H9 (cell line): ENCODE measurements at regions not wholly inside any gene's neighbourhood (a gene's known extent, or its start where the extent isn't known, plus 50 kb on each side); places are given as distances from the start of the nearest gene placed in this dataset.

ENCODE experiments used
- DNase-seq: peaks from one replicate; pipeline ENCODE4 v3.0.0-alpha.2; 2017
- H2AFZ ChIP-seq: one replicate; pipeline ENCODE4 v1.6.1; 2013; ENCODE audit warnings: mild to moderate bottlenecking, low read length, control low read depth, moderate library complexity
- H2AK5ac ChIP-seq: 2 replicates; pipeline ENCODE4 v1.6.1; 2013; ENCODE audit warnings: low read length, control low read depth, mixed read lengths; ENCODE audit not compliant: insufficient read length
- H2BK120ac ChIP-seq: one replicate; pipeline ENCODE4 v1.6.1; 2013; ENCODE audit warnings: low read depth, mild to moderate bottlenecking, low read length, control low read depth, inconsistent platforms; ENCODE audit not compliant: poor library complexity, severe bottlenecking
- H2BK12ac ChIP-seq: 2 replicates; pipeline ENCODE4 v1.6.1; 2013; ENCODE audit warnings: low read length, control low read depth, mixed read lengths, low read depth; ENCODE audit not compliant: insufficient read length
- H2BK15ac ChIP-seq: 2 replicates; pipeline ENCODE4 v1.6.1; 2013; ENCODE audit warnings: low read depth, low read length, control low read depth
- H2BK20ac ChIP-seq: one replicate; pipeline ENCODE4 v1.6.1; 2013; ENCODE audit warnings: low read depth, mild to moderate bottlenecking, low read length, control low read depth, inconsistent platforms; ENCODE audit not compliant: poor library complexity, severe bottlenecking
- H2BK5ac ChIP-seq: 2 replicates; pipeline ENCODE4 v1.6.1; 2013; ENCODE audit warnings: low read length, control low read depth, mixed read lengths; ENCODE audit not compliant: insufficient read length
- H3K14ac ChIP-seq: 2 replicates; pipeline ENCODE4 v1.6.1; 2013; ENCODE audit warnings: low read length, control low read depth; ENCODE audit not compliant: insufficient read depth
- H3K18ac ChIP-seq: 2 replicates; pipeline ENCODE4 v1.6.1; 2013; ENCODE audit warnings: low read depth, mild to moderate bottlenecking, mixed read lengths, low read length, control low read depth; ENCODE audit not compliant: insufficient read length
- H3K23ac ChIP-seq: 2 replicates; pipeline ENCODE4 v1.6.1; 2013; ENCODE audit warnings: low read length, control low read depth, mixed read lengths, low read depth; ENCODE audit not compliant: insufficient read length
- H3K23me2 ChIP-seq: 2 replicates; pipeline ENCODE4 v1.6.1; 2013; ENCODE audit warnings: low read depth, mild to moderate bottlenecking, mixed read lengths, low read length, control low read depth; ENCODE audit not compliant: insufficient read length, poor library complexity, severe bottlenecking
- H3K27ac ChIP-seq: 2 replicates; pipeline ENCODE4 v1.5.1; 2013; ENCODE audit warnings: low read length, control low read depth, mixed read lengths, low read depth; ENCODE audit not compliant: insufficient read length
- H3K27me3 ChIP-seq: 2 replicates; pipeline ENCODE4 v1.6.1; 2013; ENCODE audit warnings: low read length, control low read depth, inconsistent platforms; ENCODE audit not compliant: insufficient read depth
- H3K4ac ChIP-seq: 2 replicates; pipeline ENCODE4 v1.6.1; 2013; ENCODE audit warnings: low read depth, mild to moderate bottlenecking, control low read depth, inconsistent platforms, low read length, moderate library complexity
- H3K4me1 ChIP-seq: 2 replicates; pipeline ENCODE4 v1.6.1; 2013; ENCODE audit warnings: low read length, control low read depth, inconsistent platforms; ENCODE audit not compliant: insufficient read depth
- H3K4me2 ChIP-seq: 2 replicates; pipeline ENCODE4 v1.6.1; 2013; ENCODE audit warnings: low read length, control low read depth, mixed read lengths; ENCODE audit not compliant: insufficient read length, insufficient read depth
- H3K56ac ChIP-seq: 2 replicates; pipeline ENCODE4 v1.6.1; 2013; ENCODE audit warnings: low read depth, mild to moderate bottlenecking, mixed read lengths, low read length, control low read depth; ENCODE audit not compliant: insufficient read length
- H3K79me1 ChIP-seq: 2 replicates; pipeline ENCODE4 v1.6.1; 2013; ENCODE audit warnings: low read depth, mild to moderate bottlenecking, moderate library complexity, low read length, control low read depth, inconsistent platforms; ENCODE audit not compliant: insufficient read depth, poor library complexity, severe bottlenecking
- H3K79me2 ChIP-seq: 2 replicates; pipeline ENCODE4 v1.6.1; 2013; ENCODE audit warnings: low read length, control low read depth, inconsistent platforms; ENCODE audit not compliant: insufficient read depth
- H3K9ac ChIP-seq: 2 replicates; pipeline ENCODE4 v1.6.1; 2013; ENCODE audit warnings: low read length, control low read depth, mixed read lengths; ENCODE audit not compliant: insufficient read length; ENCODE audit errors: extremely low read depth
- H3K9me3 ChIP-seq: one replicate; pipeline ENCODE4 v1.6.1; 2013; ENCODE audit warnings: low read depth, low read length, inconsistent platforms; ENCODE audit not compliant: control insufficient read depth
- H3T11ph ChIP-seq: one replicate; pipeline ENCODE4 v1.6.1; 2013; ENCODE audit warnings: mild to moderate bottlenecking, low read length, control low read depth, inconsistent platforms
- H4K20me1 ChIP-seq: one replicate; pipeline ENCODE4 v1.6.1; 2013; ENCODE audit not compliant: control insufficient read depth, insufficient read length, insufficient read depth
- H4K5ac ChIP-seq: 2 replicates; pipeline ENCODE4 v1.6.1; 2013; ENCODE audit warnings: low read depth, mild to moderate bottlenecking, mixed read lengths, low read length, control low read depth; ENCODE audit not compliant: insufficient read length
- H4K8ac ChIP-seq: replicated peaks from 2 replicates; pipeline ENCODE4 v1.6.1; 2013; ENCODE audit warnings: low read length, control low read depth, mixed read lengths, low read depth; ENCODE audit not compliant: insufficient read length
- H4K91ac ChIP-seq: 2 replicates; pipeline ENCODE4 v1.6.1; 2013; ENCODE audit warnings: low read depth, mild to moderate bottlenecking, moderate library complexity, mixed read lengths, low read length, control low read depth; ENCODE audit not compliant: insufficient read length
- H3K27ac Mint-ChIP-seq, 3 experiments: 2 replicates in 2 of 3; 3 replicates in 1 of 3; pipeline ENCODE4 v1.8.0; 2020 to 2021; ENCODE audit warnings: mixed read lengths in 3 of 3, mild to moderate bottlenecking in 1 of 3, moderate library complexity in 1 of 3
- H3K27me3 Mint-ChIP-seq: 2 replicates; pipeline ENCODE4 v1.8.0; 2021; ENCODE audit warnings: low read depth, mild to moderate bottlenecking, moderate library complexity, mixed read lengths
- H3K36me3 Mint-ChIP-seq, 3 experiments: 2 replicates in 2 of 3; 3 replicates in 1 of 3; pipeline ENCODE4 v1.8.0; 2020 to 2021; ENCODE audit warnings: low read depth in 3 of 3, mixed read lengths in 3 of 3; ENCODE audit not compliant: insufficient read depth in 1 of 3
- H3K4me1 Mint-ChIP-seq, 2 experiments: 2 replicates each; pipeline ENCODE4 v1.8.0; 2020; ENCODE audit warnings: mixed read lengths in 2 of 2
- H3K4me3 Mint-ChIP-seq, 2 experiments: 2 replicates in 1 of 2; 3 replicates in 1 of 2; pipeline ENCODE4 v1.8.0; 2020 to 2021; ENCODE audit warnings: mild to moderate bottlenecking in 2 of 2, mixed read lengths in 2 of 2, moderate library complexity in 1 of 2
- H3K9me3 Mint-ChIP-seq, 2 experiments: 2 replicates in 1 of 2; 3 replicates in 1 of 2; pipeline ENCODE4 v1.8.0; 2020; ENCODE audit warnings: mild to moderate bottlenecking in 2 of 2, mixed read lengths in 2 of 2, moderate library complexity in 1 of 2
- WGBS: extraction: QIAGEN DNeasy Blood & Tissue Kit; methylation state at CpG from one replicate; pipeline ENCODE4 v1.1.7; 2013; ENCODE audit warnings: missing lambda C conversion rate, low lambda C conversion rate, mixed read lengths; ENCODE audit not compliant: insufficient read length; ENCODE audit errors: extremely low coverage; 5-methylcytosine and 5-hydroxymethylcytosine counted together
- TF ChIP-seq, protein P1 (sequence below): fragments of 200-600 bp; sonication (generic); conservative IDR thresholded peaks from 3 replicates; pipeline ENCODE4 v1.8.0; 2021; ENCODE audit warnings: antibody characterized with exemption, mild to moderate bottlenecking

DNA sequence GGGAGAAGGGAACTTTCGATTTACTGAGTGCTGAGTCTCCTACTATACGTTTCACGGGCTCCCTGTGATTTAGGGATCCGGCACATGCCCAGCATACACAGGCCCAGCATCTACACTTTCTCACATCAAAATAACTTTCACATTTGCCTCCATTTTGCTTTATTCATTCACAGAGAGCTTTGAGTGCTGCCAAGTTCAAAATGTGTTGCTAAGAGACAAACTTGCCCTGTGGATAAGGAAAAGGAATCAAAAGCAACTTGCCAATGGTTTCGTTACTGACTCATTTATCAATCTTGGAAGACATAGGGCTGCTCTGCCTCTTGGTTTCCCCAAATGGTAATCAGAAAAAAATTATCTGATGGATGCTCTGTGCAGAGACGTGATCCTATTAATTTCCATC lies 86.3 kb upstream of the LRRN1 start:
- Histone ChIP-seq H3K23ac (no peak overlapping the region), H3K56ac (no peak overlapping the region), H4K91ac (no peak overlapping the region), H3K4me2 (no peak overlapping the region), H3K18ac (no peak overlapping the region), H2AK5ac (no peak overlapping the region), H3K4ac (no peak overlapping the region), H3K9ac (no peak overlapping the region), H3K79me1 (no peaks in the 10 kb centered on the region), H2BK120ac (no peak overlapping the region), H2BK5ac (no peak overlapping the region), H3T11ph (no peak overlapping the region), H3K4me1 (no peaks in the 10 kb centered on the region), H3K23me2 (no peaks in the 10 kb centered on the region), H3K27ac (no peak overlapping the region), H2BK12ac (no peak overlapping the region), H4K20me1 (no peaks in the 10 kb centered on the region), H4K5ac (no peak overlapping the region), H4K8ac (no peak overlapping the region), H3K9me3 (no peaks in the 10 kb centered on the region), H2BK15ac (no peak overlapping the region), H2AFZ (no peak overlapping the region), H3K14ac (no peak overlapping the region), H2BK20ac (no peak overlapping the region), H3K27me3 (no peaks in the 10 kb centered on the region), H3K79me2 (no peaks in the 10 kb centered on the region)
- peaks cover 0 to 2% of the 10 kb centered on the region in 2 experiments; a peak in 1 of 5 replicates for H3K9me3 Mint-ChIP-seq
- TF ChIP-seq, protein P1, sequence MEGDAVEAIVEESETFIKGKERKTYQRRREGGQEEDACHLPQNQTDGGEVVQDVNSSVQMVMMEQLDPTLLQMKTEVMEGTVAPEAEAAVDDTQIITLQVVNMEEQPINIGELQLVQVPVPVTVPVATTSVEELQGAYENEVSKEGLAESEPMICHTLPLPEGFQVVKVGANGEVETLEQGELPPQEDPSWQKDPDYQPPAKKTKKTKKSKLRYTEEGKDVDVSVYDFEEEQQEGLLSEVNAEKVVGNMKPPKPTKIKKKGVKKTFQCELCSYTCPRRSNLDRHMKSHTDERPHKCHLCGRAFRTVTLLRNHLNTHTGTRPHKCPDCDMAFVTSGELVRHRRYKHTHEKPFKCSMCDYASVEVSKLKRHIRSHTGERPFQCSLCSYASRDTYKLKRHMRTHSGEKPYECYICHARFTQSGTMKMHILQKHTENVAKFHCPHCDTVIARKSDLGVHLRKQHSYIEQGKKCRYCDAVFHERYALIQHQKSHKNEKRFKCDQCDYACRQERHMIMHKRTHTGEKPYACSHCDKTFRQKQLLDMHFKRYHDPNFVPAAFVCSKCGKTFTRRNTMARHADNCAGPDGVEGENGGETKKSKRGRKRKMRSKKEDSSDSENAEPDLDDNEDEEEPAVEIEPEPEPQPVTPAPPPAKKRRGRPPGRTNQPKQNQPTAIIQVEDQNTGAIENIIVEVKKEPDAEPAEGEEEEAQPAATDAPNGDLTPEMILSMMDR = no peak
- H3K4me1 Mint-ChIP-seq = peaks cover 16% of the 10 kb centered on the region in 2 experiments
- H3K4me3 Mint-ChIP-seq = no peak overlapping the region
- DNase-seq = no peak
- H3K27me3 Mint-ChIP-seq = no peaks in the 10 kb centered on the region; the same call in 1 of the 2 replicates
- no peaks in the 10 kb centered on the region; a peak in 2 of 7 replicates for H3K36me3 Mint-ChIP-seq
- WGBS = no CpG with 5 or more reads among the region's 6 CpGs
- no peak overlapping the region for H3K27ac Mint-ChIP-seq
